Stimulated activated CD4-positive, alpha-beta T cell treated with anti-CD3 and anti-CD28 coated beads, Interleukin-12 subunit alpha, Interleukin-12 subunit beta, amount 100 ng/mL, for 48 hours (primary cell): ENCODE measurements at regions not wholly inside any gene's neighbourhood (a gene's known extent, or its start where the extent isn't known, plus 50 kb on each side); places are given as distances from the start of the nearest gene placed in this dataset.

Source experiments
- DNase-seq, 3 donors: peaks; one replicate each; pipeline ENCODE4 v3.0.0-alpha.2; 2020; ENCODE audit warnings: low read depth in 2 of 3, low spot score in 1 of 3

DNA sequence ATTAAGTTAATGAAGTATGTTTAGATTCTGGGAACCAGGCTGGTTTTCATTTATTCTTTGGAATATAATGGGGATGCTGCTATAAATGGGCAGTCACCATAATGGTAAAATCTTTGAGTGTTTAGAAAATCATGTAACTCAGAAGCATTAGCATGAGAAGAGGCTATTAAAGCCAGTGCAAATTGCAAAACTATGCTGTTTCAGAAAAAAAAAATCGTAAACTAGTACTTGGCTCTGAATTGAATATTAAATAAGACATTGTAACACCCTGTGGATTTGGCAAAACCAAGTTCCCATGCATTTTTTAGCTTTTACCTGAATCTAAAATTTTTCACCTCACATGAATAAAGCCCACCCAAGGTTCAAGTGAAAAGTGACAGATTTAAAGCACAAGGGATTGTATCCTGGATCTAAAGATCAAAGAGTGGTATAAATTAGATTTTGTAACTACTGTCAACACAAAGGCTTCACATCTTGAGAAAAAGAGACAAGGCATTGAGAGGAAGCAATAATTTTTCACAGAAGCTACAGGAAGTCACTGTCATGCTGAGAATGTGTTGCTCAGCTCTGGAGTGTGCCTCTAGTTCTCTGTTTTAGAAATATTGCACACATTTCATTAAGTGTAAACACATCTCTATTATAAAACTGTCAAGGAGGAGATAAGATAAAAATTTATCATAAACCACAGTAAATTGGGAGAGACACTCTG is 142.2 kb downstream of the ABCA8 start:
- DNase-seq = no peak

DNA sequence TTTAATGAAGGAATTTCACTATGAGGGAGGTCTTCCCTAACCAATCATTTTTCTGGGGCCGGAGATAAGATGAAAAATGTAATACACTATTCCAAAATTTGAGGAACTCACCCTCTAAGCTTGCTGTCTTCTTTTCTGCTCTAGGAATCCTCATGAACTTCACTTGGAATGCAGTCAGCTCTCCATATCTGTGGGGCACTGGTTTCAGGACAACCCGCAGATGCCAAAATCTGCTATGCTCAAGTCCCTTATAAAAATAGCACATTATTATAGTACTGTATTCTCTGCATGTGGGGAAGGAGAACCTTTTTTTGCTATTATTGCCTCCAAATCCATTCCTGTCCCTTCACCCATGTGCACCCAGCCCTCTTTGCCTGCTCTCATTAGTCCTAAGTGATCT is 146.0 kb downstream of the ABCA8 start:
- DNase-seq = no peak

DNA sequence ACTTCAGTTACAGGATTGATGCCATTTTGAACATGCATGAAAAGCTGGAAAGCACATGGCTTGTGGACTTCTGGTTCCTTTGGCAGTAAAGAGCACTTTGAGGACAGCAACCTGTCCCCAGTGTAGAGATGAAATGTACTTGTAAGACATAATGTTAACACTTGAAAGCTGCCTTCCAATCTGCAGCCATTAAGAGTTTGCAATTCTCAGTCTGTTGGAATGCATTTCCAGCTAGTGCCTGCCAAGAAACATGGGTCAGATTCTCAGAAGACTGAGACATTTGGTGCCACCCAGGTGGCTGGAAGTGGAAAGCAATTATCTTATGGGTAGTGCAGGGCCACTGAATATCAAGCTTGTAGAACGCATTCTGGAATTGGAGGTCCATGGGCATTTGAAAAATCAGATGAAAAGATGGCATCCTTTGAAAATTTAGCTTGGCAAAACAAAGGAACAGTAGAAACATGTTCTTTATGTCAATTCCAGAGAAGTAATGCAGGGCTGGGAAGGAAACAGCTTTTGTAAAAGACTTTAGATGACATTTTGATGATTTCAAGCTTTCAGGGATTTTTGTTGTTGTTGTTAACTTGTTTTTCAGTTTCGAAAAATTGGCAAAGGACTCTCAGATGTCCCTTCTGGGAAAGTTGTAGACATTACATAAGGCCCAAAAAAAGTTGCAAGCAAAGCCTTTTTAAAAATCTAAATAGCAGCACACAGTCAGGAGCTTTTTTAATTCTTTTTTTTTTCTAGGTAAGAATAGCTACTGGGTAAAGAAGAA is 147.0 kb downstream of the ABCA8 start:
- no peak for DNase-seq

DNA sequence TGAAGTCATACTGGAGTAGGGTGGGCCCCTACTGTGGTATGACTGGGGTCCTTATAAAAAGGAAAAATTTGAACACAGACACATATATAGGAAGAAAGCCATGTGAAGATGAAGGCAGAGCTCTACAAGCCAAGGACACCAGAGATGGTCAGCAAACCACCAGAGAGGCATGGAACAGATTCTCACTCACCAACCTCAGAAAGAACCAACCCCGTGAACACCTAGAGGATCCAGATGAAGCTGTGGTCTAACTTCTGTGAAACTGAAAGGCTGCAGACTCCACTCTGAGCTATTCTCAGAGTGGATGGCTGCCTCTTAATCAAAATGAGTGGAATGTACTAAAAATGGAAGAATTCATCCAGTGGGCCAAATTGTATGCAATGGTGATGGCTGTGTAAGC is 149.6 kb downstream of the ABCA8 start:
- no peak for DNase-seq

DNA sequence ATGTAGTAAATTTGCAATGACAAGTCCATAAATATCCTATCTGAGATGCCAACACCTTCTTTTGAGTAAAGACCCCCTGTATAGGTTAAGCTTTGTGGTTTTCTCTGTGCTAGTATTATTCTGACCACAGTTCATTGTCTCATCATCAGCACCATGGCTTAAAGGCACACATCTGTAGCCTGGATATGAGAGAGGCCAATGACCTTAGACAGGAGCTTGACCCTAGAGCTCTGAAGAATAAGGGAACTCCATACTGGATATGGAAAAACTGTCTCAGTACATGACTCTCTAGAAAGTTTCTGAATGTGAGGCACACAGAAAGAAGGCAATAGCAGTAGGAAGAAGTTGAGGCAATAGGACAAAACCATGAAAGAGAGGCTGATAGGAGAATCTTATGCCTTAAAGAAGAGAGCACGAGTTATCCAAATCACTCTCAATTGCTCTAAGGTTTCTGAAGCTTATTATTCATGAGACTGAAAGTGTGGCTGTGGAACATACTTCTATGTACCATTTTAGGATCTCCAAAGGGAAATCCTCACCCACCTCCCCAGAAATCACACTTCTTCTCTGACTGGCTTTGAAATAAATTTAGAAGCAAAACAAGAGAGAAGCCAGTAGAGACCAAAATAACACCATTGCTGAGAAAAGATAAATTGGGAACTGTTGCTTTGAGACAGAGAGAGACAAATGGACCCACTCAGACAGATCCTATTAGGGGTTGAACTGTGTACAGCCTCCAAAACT is 150.2 kb downstream of the ABCA8 start:
- no peak for DNase-seq

DNA sequence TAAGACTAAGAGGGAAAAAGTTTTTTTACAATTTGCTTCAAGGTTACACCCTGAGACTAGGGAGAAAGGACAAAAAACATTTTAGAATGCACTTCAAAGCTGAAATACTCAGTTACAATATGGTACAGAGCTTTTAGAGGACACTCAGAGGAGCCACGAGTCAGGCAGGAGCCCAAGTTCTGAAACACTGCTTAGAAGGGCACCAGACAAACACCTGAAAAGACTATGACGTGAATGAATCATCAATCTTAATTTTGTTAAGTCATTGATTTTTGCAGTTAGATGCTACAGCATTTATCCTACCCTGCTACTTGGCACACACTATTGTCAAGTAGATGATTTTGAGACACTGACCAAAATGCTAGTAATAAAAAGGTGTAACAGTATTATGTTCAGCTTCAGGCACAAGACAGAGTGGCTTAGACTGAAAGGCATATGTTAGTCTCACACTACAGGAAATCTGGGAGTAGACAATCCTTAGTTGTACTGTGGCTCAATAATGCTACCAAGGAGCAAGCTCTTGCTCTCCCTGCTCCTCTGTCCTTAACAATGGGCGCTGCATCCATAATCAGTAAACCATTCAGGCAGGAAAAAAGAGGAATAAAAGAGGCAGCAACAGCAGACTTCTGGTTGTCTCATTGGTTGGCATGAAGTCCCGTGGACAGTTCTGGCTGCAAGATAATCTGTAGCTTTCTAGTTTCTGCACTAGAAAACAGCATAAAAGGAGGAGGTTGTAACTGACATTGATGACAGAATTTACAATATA is 151.8 kb downstream of the ABCA8 start:
- no peak for DNase-seq

DNA sequence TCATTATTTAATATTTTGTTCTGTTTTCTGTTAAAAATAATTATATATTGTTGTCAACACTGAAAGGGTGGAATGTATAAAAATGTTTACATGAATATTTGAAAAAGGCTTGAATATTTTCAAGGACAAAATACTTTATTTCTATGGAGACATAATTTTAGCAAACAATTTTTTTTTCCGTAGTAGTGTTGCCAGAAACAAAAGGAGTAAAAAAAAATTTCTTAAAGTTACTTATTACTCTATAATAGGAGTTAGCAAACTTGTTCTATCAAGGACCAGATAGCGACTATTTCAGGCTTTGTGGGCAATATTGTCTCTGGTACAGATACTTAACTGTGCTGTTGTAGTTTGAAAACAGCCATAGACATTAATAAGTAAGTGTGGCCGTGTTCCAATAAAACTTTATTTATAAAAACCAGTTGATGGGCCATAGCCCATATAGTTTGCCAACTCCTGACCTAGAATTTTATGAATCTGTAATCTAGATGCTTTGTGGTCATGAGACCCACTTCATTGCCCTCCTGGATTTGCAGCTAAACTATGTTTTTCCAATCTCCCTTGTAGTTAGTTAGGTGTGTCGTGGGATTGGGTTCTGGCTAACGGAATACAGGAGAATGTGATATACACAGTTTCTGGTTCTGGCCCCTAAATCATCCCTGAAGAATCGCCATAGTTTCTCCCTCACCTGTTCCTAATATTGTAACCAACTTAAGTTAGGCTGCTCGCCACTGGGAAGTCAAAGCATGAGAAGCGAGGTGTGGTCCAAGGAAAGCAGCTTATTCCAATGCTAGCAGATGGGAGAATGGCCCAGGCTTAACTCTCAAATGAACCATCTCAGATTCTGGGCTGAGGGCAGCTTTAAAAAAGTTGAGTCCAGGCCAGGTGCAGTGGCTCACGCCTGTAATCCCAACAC is 153.6 kb downstream of the ABCA8 start:
- no peak for DNase-seq

DNA sequence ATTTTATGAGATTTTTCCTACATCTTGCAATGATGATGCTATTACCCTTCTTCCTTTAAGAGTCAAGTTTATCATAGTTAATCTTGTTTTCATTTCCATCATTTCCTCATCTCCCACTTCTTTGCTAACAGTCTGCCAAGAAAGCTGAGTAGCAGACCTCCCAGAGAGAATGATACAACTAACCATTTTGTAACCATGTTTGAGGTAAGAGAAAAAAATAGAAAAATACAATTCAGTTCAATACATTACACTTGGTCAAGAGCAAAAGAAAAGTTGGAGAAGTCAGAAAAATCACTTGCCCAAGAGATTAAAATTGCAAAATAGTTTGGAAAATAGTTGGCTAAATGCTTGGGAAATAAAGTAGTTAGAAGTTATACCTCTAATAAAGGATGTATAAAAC is 154.4 kb downstream of the ABCA8 start:
- DNase-seq = no peak

DNA sequence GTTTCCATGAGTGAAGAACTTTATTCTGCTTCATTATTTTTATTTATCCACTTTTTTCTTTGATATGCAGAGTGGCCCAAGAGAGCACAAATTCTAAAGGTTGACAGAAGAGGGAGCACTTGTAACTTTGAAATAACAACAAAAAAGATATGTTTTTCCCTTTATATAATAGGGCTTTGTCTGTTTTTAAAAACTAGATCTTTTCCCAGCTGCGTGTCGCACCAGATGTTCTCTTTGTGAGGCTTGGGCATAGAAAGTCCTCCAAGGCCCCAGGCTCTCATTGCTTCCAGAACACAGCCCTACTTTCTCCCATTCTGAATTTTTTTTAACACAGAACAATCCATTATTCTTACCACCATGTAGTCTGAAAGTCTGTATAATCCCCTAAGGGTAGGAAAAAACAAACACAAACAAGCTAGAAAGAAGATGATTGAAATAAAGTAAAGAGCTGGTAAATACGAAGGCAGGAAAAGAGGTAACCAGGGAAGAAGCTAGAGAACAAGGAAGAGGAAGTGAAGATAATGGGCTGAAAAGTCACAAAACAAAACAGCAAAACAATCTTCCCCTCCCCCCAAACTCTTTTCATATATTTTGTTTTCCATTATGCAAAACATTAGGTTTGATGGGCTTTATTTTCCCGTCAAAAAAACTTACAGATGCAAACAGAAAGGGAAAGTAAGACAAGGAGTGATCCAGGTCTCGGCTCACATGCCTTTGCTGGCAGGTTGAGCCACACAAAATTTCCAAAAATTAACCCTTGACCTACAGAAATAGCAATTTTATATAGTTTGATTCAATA is 160.4 kb downstream of the ABCA8 start:
- DNase-seq = no peak

DNA sequence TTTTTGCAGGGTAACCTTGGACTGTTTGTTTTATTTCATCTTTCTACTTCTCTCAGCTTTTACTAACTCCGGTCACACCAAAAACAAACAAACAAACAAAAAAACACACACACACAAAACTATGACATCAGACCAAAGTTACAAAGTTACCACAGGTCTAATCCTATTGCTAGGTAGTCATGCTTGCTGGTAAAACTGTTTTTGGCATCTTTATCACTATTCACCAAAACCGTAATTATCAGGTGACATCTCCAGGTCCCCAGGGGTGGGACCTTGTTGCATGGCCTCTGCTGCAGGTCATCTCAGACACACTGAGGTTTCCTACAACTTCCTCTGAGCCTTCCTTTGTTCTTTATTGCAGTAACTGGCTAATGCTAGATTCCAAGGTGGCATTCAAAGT is 162.3 kb downstream of the ABCA8 start:
- no peak for DNase-seq

DNA sequence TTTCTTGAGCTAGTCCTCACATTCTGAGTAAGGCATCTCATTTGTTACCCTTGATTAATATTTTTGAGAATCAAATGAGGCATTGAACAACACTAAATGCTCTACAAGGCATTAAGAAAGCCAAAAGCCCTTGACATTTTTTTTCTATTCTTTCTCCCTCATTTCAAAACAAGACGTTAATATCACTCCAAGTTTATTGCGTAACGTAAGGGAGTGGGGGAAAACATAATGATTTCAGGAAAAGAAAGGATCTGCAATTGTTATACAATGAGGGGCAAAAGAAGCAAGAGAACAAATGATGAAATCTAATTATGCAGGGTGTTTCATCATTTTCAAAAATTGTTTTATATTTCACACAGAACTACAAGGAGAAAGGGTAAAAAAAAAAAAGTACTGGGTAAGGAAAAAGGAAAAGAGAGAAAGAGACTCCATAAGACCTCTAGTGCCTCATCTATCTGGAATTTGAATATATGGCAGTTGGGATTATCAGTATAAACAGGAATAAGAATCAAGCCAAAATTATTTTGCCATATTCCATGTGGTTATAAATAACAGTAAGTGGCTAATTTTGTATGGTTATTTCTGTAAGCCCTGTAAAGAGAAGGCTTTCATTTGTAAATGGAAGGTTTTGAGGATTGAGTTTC is 163.0 kb downstream of the ABCA8 start:
- DNase-seq = no peak

DNA sequence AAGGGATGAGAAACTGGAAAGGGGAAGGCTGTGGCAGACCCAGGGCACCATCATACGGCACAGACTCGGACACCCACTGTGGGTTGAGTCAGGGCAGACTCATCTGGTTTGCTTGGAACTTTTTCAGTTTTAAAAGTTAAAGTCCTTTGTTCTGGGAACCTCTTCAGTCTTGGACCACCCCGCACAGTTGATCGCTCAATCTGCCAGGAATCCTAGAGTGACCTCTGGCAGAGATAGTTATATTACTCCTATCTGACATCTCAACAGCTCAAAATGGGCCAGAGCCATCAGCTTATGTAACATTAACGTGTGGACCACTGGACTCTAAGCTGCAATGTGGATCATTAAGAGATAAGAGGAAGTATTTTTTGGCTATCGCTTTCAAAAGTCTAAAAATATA is 164.3 kb downstream of the ABCA8 start:
- no peak for DNase-seq

DNA sequence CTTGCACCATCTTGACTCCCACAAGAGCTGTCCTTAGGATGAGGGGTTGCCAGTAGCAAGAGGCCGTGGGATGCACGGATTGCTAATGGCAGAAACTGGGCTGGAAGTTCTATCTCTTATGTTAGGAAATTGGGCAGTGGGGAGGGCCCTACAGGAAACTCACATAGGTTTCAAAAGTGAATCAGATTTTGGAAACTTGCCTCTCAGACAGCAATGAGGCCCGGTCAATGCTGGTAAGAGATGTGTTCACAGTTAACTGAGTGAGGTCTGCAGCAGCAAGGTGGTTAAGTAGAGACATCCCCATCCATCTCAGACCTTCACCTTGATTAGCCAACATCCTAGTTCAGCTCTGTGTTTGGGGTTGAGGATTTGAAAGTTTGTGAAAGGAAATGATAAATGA is 164.7 kb downstream of the ABCA8 start:
- no peak for DNase-seq

DNA sequence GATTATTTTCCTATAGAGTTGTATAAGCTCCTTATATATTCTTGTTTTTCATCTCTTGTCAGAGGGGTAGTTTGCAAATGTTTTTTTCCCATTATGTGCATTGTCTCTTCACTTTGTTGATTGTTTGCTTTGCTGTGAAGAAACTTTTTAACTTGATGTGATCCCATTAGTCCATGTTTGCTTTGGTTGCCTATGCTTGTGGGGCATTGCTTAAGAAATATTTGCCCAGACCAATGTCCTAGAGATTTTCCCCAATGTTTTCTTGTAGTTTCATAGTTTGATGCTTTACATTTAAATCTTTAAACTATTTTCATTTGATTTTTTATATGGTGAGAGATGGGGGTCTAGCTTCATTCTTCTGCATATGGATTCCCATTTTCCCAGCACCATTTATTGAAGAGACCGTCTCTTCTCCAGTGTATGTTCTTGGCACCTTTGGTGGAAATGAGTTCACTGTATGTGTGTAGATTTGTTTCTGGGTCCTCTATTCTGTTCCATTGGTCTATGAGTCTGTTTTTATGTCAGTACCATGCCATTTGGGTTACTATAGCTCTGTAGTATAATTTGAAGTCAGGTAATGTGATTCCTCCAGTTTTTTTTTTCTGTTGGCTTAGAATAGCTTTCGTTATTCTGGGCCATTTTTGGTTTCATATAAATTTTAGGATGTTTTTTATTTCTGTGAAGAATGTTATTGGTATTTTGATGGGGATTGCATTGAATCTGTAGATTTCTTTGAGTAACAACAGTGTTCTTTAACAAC is 165.8 kb downstream of the ABCA8 start:
- DNase-seq = no peak

DNA sequence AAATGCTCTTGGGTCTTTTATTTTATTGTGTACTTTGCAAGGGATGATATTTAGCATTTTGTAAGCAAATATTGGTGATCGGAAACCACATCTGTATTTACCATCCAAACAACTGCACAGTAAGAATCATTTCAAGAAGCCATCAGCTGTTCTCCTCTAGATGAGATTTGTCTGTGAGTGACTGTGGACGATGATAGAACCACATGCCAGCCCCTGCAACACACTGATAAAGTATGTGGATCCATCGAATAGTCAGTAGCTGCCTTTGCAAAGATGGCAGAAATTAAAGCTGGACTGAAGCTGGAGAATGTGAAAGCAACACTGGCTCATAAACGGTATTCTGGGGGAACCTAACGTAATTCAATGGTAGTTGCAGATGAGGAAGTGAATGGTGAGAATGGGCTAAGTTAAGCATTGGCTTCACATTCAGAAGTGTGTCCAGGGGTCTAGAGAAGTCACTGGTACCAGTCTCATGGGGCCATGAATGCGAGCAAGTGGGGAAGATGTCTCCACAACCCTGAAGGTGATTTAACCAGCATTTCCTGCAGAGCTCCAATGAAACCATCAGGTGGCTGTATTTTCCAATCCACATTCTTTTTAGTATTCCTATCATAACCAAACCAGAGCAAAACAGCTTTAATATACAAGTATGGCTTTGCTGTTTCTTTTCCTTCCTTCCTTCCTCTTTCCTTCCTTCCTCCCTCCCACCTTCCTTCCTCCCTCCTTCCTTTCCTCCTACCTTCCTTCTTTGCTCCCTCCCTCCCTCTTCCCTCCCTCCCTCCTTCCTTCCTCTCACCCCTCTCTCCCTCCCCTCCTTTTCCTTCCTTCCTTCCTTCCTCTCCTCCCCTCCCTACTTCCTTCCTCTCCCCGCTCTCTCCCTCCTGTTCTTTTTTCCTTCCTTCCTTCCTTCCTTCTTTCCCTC is 169.4 kb downstream of the ABCA8 start:
- no peak for DNase-seq

DNA sequence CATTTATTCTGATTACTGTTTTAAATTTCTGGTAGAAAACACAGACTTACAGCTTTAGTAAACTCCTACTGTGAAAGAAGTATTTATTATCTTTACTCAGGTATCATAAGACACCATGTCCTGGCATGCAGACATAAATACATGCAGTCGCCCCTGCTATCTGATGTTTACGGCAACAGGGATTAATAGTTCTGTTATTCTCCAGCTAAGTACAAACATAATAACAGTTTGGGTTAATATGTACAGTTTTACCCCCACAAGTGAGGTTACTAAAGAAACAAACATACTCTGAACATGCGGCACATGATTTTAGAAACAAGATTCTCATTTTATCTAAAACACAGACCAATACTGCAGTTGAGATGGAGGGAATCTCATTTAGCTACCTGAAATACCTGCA is 170.8 kb downstream of the ABCA8 start:
- DNase-seq = no peak

DNA sequence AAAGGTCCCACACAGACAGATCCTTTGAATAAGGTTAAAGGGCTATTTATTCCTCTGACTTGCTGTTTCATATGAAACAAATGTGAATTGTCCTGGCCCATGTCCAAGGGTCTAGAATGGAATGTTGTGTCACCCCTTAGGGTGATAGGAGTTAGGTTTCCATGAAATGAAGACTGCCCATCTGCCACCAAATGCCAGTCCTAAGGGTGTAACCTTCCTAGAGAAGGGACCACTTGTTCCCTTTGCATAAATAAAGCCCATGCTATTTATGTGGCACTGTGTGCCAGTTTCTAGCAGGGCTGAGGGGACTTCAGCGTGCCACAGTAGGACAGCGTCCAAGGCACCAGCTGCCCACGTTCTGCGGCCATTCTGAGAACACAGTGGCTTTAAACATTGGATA is 171.3 kb downstream of the ABCA8 start:
- DNase-seq = no peak
